KBM-7 (cell line): ENCODE measurements at regions not wholly inside any gene's neighbourhood (a gene's known extent, or its start where the extent isn't known, plus 50 kb on each side); places are given as distances from the start of the nearest gene placed in this dataset.

ENCODE experiments used
- DNase-seq: peaks from one replicate; pipeline ENCODE4 v3.0.0-alpha.2; 2015
- in situ Hi-C: fragments of 300-500 bp; cut with MboI; formaldehyde crosslinking; loops from 2 replicates; pipeline ENCODE4 v1.14.3; 2020; ENCODE audit warnings: low sequenced_read_pairs, low pct_unique_long_range_greater_than_20kb, mixed read lengths

- in situ Hi-C loops, result no loop called here
- no peak for DNase-seq
Measured at GRCh38 chr19:30785458-30786137, 413.4 kb downstream of the ZNF536 start.

- DNase-seq, result peak; percentile 55
- in situ Hi-C loops, result no loop called here
Measured at GRCh38 chr19:30784850-30785457, 412.8 kb downstream of the ZNF536 start.

- in situ Hi-C loops, result no loop called here
- DNase-seq, result no peak
Measured at GRCh38 chr19:30783936-30784335, 411.8 kb downstream of the ZNF536 start.

- in situ Hi-C loops, result no loop called here
- no peak for DNase-seq
Measured at GRCh38 chr19:30783212-30783611, 411.0 kb downstream of the ZNF536 start.

GRCh38 chr19:30781519-30781918, 409.3 kb downstream of the ZNF536 start:
- no peak for DNase-seq
- in situ Hi-C loops, result no loop called here

GRCh38 chr19:30781047-30781446, 408.9 kb downstream of the ZNF536 start:
- in situ Hi-C loops, result no loop called here

GRCh38 chr19:30780456-30780855, 408.3 kb downstream of the ZNF536 start:
- in situ Hi-C loops, result no loop called here
- no peak for DNase-seq

More at GRCh38 chr19:30781047-30781446, 408.9 kb downstream of the ZNF536 start:
- no peak for DNase-seq

- DNase-seq, result no peak
- in situ Hi-C loops, result no loop called here
Measured at GRCh38 chr19:30780032-30780431, 407.8 kb downstream of the ZNF536 start.

GRCh38 chr19:30778961-30779715, 407.0 kb downstream of the ZNF536 start:
- no peak for DNase-seq
- in situ Hi-C loops, result no loop called here

- no peak for DNase-seq
- in situ Hi-C loops, result no loop called here
Measured at GRCh38 chr19:30778061-30778460, 405.9 kb downstream of the ZNF536 start.

GRCh38 chr19:30775956-30776355, 403.8 kb downstream of the ZNF536 start:
- no peak for DNase-seq
- in situ Hi-C loops, result no loop called here

GRCh38 chr19:30774252-30774766, 402.1 kb downstream of the ZNF536 start:
- no peak for DNase-seq
- in situ Hi-C loops, result no loop called here

GRCh38 chr19:30762651-30763050, 390.5 kb downstream of the ZNF536 start:
- DNase-seq, result no peak
- in situ Hi-C loops, result no loop called here

GRCh38 chr19:30760014-30760413, 387.8 kb downstream of the ZNF536 start:
- no peak for DNase-seq
- in situ Hi-C loops, result no loop called here

GRCh38 chr19:30757837-30758617, 385.8 kb downstream of the ZNF536 start:
- DNase-seq, result no peak
- in situ Hi-C loops, result no loop called here

- DNase-seq, result no peak
- in situ Hi-C loops, result no loop called here
Measured at GRCh38 chr19:30757104-30757836, 385.1 kb downstream of the ZNF536 start.

- in situ Hi-C loops, result no loop called here
- no peak for DNase-seq
Measured at GRCh38 chr19:30755581-30755980, 383.4 kb downstream of the ZNF536 start.

- no peak for DNase-seq
- in situ Hi-C loops, result no loop called here
Measured at GRCh38 chr19:30754162-30754561, 382.0 kb downstream of the ZNF536 start.

GRCh38 chr19:30752876-30753275, 380.7 kb downstream of the ZNF536 start:
- no peak for DNase-seq
- in situ Hi-C loops, result no loop called here
